ENCODE measurements at regions not wholly inside any gene's neighbourhood (a gene's known extent, or its start where the extent isn't known, plus 50 kb on each side); places are given as distances from the start of the nearest gene placed in this dataset.
"Not testable (repeated sequence)": the region's sequence is repeated elsewhere in the genome, so short reads cannot be mapped to it uniquely, and the experiment has no call there.

DNA sequence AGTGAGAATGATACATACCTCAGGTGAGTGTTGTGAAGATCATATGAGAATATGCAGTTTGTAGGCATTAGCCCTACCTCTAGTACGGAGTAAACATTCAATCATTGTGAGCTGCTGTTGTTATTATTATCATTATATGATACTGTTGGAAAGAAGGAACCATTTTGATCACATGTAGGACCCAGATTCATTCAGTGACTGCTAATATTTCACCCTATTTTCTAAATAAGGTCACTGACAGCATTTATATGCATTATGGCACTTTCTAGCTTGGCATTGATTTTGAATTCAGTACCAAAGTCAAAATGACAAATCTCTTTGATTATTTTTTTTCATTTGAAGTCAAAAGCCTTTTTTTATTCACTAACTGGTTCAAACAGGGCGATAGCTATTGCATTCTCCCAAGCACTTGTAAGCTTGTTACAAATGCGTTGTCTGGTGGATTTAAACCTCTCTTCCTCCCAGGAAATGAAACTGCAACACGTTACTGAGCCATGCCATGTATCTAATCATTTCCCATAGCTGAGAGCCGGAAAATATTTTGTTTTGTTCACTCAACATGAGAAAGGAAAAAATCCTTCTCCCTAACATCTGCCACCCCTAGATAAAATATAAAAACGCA, 320.8 kb upstream of the SGCD start:
- no peak for DNase-seq

GRCh38 chr5:156008844-156009243, 318.1 kb upstream of the SGCD start:
- DNase-seq: no peak

GRCh38 chr5:156009583-156009982, 317.4 kb upstream of the SGCD start:
- no peak for DNase-seq

DNA sequence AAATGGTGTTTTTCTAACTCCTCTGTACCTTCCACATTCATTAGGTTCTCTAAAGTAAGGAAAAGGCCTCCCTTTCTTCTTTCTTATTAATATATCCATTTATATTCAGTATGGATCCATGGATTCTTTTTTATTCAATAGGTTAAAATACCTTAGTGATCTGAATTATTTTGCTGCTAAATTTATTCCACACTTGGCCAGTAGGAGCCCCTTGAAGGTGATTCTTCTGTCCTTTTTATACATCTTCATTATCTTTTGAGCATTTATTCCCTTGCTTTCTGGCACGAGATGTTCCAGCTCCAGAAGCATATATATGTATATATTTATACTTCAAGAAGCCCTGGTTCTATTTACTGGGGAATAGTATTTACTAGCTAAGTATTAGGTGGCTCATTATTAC, 311.8 kb upstream of the SGCD start:
- no peak for DNase-seq

- DNase-seq: no peak
Observed at GRCh38 chr5:156019130-156019529, 307.8 kb upstream of the SGCD start.

DNA sequence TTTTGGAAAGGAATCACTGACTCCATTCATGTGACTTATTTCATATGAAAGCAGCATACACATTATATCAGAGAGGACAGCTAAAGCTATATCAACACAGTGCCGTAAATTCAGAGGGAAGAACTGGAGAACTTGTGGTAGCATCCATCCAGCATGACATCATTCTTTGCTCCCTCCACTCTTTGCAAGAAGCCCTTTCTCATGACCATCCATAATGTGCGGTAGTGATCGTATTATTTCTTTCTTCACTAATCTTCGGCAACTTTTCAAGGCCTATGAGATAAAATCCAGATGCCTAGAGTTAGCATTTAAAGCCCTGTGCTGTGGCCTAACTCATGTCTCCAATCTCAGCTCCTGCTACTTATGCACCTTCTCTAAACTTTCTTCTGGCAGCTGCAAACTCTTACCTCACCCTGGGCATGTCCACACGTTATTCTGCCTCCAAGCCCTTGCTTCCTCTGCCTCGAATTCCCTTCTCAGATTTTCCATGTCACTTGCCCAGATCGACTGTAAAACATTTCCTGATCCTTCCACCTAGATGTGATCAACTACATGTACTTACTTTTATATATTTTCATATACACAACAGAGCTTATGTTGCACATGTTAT, 307.3 kb upstream of the SGCD start:
- no peak for DNase-seq

GRCh38 chr5:156020647-156021046, 306.3 kb upstream of the SGCD start:
- no peak for DNase-seq

GRCh38 chr5:156021866-156022265, 305.1 kb upstream of the SGCD start:
- no peak for DNase-seq

- DNase-seq: no peak
Observed at GRCh38 chr5:156025656-156026055, 301.3 kb upstream of the SGCD start.

GRCh38 chr5:156031181-156031580, 295.8 kb upstream of the SGCD start:
- no peak for DNase-seq

- DNase-seq: no peak
Observed at GRCh38 chr5:156036640-156037039, 290.3 kb upstream of the SGCD start.

DNA sequence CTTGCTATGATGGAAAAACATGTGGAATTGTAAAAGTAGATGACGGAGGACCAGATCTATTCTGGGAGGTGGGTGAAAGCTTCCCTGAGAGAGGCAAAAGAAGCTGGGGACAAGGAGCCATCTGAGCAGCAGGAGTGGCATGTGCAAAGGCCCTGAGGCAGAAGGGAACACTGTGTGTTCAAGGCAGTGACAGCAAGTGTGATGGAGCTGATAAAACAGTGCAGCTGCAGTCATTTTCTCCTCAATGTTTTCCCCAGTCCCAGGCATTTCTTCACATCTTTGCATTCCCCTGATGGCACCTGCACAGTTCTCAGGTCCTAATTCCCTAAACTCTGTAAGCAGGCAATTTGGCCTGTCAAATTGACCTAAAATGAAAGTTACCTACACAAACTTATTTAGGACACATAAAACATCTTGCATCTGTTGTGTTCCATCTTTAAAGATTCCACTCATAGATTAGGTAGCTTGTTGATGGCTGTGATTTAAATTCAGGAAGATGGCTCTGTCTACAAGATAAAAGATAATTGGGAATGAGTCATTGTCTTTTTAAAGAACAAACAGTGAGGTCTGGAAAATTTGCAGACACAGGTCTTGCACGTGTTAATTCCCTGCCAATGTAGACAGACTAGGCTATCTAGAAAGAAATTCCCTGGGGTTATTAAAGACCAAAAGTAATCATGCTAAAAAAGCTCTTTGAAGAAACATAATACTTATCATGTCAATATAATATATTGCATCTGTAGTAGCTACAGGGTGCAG, 289.6 kb upstream of the SGCD start:
- DNase-seq: no peak

- no peak for DNase-seq
Observed at GRCh38 chr5:156042726-156043125, 284.2 kb upstream of the SGCD start.

DNA sequence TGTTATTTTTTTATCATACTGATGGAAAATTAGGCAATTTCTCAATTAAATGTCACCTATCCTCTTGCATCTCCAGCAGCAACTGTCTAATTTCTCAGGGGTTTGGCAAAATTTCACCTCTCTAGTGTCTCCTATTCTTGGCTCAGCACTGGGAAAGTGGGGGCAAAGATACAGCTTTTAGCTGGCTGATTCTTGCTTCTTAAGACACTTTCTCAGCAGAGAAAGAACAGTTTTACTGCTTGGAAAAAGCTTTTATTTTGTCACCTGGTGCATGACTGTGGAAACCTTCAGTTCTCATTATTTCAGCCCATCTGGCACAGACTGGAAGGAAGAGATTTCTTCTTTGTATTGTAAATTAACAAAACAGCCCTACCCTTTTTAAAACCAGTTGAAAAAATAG, 283.6 kb upstream of the SGCD start:
- DNase-seq: no peak

DNA sequence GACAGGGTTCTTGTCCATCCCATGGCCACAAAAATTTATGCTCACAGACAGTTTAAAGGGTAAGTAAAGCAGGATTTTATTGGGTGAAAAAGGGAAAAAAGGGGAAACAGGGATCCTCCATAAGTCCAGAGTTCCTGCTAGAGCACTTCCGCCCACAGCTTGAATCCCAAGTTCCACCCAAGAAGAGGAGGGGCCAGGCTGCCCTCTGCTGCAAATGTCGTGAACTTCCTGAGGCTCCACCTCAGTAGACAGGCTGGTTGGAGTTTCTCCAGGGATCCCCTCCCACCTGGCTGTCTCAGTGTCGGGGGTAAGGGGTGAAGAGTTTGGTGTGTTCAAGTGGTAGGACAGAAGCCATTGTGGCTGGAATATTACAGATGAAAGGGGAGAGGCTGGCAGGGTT, 275.0 kb upstream of the SGCD start:
- DNase-seq: no peak

- no peak for DNase-seq
Observed at GRCh38 chr5:156052656-156053055, 274.3 kb upstream of the SGCD start.

- no peak for DNase-seq
Observed at GRCh38 chr5:156053056-156053455, 273.9 kb upstream of the SGCD start.

DNA sequence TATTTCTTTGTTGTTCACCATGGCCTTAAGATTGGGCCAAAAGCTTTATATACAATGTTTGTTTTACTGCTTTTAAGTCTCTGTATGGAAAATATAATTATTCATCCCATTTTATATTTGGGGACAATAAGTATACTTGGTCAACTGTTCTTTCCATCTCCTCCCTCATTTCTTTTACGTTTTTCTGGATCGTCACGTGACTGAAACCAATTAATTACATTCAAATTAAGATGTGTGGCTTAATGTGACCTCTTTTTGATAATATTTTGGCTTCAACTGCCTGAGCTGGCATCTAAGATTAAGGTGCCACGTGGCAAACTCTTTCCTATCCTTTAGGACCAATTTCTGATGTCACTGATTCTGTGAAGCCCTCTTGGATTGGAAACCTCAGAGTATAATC, 250.1 kb upstream of the SGCD start:
- DNase-seq: no peak

DNA sequence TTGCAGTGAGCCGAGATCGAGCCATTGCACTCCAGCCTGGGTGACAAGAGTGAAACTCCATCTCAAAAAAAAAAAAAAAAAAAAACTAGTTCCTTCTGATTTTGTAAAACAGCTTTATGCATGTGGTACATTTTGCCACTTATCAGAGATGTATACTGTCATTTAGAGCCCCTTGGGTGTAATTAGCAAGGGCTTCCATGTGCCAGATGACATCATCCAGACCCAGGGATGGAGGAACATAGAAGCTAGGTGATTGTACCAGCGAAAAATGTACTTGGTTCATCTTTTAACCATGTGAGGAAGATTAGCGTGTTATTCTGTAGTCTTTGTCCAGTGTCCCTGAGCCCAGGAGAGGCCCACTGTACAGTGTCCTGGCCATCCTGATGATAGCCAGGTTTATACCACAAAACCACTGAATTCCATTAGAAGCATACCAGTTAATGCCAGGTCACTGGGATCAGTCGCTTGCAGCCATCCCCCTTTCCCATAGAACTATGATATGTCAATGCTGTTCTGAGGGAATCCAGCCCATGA, 239.3 kb upstream of the SGCD start:
- no peak for DNase-seq

GRCh38 chr5:156089955-156090940, 236.7 kb upstream of the SGCD start:
- DNase-seq: not testable (repeated sequence)

DNA sequence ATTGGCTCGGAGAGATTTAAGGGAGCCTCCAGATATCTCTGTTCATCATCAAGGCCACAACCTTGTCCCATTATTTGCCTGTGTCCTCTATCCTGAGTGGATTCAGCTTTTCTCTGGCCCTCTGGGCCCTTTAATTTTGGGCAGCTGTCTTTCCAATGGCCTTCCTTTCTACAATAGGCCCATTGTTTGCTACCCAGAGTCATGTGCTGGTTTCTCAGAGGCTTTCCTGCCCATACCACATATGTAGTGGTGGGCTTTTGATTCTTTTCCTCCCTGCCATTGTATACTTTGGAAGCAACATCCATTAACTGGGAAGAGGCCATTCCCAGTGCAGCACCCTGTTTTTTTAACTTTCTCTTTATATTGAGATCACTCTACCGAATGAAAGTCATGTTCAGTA, 233.9 kb upstream of the SGCD start:
- DNase-seq: no peak

- DNase-seq: no peak
Observed at GRCh38 chr5:156094001-156094400, 233.0 kb upstream of the SGCD start.

DNA sequence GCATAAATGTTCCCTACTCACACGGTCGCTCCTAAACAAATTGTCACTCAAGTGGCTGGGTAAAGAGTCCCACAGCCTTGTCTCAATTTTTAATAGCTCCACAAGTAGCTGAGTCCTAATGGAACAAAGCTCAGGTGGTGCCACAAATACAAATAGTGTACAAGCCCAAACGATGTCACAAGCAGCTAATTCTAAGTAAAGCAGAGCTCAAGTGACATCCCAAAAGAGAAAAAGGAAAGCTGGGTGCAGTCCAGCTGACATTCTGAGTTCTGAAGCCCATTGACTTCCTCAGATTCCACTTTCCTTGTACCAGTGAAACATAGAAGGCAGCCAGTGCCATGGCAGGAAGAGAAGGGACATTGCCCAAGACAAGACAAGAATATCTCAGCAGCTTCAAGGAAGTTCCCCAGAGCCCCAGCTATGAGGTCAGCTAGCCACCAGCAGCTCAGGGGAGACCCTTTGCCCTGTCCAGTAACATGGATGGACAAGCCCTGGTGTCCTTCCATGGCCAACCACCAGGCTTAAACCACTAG, 231.2 kb upstream of the SGCD start:
- no peak for DNase-seq
